ENCODE measurements at regions not wholly inside any gene's neighbourhood (a gene's known extent, or its start where the extent isn't known, plus 50 kb on each side); places are given as distances from the start of the nearest gene placed in this dataset.

DNA sequence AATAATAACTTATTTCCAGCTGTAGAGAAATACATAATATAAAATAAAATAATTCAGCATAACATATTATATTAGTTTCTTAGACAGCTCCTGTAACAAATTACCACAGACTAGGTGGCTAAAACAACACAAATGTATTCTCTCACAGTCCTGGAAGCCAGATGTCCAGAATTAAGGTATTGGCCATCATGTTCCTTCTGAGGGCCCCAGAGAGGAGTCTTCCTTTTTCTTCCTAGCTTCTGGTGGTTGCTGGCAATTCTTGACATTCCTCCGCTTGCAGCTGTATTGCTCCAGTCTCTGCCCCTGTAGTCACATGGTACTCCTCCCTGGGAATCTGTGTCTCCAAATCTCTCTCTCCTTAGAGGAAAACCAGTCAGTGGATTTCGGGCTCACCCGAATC is 146.8 kb downstream of the RBM43 start:
- TF ChIP-seq, protein P1, sequence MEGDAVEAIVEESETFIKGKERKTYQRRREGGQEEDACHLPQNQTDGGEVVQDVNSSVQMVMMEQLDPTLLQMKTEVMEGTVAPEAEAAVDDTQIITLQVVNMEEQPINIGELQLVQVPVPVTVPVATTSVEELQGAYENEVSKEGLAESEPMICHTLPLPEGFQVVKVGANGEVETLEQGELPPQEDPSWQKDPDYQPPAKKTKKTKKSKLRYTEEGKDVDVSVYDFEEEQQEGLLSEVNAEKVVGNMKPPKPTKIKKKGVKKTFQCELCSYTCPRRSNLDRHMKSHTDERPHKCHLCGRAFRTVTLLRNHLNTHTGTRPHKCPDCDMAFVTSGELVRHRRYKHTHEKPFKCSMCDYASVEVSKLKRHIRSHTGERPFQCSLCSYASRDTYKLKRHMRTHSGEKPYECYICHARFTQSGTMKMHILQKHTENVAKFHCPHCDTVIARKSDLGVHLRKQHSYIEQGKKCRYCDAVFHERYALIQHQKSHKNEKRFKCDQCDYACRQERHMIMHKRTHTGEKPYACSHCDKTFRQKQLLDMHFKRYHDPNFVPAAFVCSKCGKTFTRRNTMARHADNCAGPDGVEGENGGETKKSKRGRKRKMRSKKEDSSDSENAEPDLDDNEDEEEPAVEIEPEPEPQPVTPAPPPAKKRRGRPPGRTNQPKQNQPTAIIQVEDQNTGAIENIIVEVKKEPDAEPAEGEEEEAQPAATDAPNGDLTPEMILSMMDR (IDR thresholded peaks at IDR 0.05), result no peak

DNA sequence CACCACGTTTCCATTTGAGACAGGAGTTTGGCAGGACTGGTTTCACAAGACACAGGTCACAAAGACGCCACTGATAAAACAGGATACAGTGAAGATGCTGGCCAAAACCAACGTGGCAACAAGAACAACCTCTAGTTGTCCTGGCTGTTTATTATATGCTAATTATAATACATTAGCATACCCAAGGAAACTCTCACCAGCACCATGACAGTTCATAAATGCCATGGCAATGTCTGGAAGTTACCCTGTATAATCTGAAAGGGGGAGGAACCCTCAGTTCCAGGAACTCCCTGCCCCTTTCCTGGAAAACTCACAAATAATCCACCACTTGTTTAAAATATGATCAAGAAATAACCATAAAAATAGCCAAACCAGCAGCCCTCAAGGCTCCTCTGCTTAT is 148.3 kb downstream of the RBM43 start:
- TF ChIP-seq, protein P1 (IDR thresholded peaks at IDR 0.05), result no peak

DNA sequence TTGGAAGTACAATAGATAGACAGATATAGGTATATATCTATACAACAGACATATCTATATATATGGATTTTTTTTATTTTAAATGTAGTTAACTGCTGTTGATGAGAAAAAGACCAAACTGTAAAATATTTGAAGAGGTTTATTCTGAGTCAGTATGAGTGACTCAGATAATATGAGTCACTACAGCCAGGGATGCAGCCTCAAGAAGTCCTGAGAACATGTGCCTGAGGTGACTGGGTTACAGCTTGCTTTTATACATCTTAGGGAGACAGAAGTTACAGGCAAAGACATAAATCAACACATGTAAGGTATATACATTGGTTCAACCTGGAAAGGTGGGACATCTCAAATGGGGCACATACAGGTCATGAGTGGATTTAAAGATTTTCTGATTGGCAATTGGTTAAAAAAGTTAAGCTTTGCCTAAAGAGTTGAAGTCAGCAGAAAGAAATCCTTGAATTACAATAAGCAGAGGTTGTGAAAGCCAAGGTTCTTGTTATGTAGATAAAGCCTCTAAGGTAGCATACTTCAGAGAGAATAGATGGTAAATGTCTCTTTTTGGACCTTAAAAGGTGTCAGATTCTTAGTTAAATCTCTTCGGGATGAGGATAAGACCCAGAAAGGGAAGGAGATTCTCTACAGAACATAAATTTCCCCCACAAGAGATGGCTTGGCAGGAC is 149.9 kb downstream of the RBM43 start:
- TF ChIP-seq, protein P1 (IDR thresholded peaks at IDR 0.05), result no peak

DNA sequence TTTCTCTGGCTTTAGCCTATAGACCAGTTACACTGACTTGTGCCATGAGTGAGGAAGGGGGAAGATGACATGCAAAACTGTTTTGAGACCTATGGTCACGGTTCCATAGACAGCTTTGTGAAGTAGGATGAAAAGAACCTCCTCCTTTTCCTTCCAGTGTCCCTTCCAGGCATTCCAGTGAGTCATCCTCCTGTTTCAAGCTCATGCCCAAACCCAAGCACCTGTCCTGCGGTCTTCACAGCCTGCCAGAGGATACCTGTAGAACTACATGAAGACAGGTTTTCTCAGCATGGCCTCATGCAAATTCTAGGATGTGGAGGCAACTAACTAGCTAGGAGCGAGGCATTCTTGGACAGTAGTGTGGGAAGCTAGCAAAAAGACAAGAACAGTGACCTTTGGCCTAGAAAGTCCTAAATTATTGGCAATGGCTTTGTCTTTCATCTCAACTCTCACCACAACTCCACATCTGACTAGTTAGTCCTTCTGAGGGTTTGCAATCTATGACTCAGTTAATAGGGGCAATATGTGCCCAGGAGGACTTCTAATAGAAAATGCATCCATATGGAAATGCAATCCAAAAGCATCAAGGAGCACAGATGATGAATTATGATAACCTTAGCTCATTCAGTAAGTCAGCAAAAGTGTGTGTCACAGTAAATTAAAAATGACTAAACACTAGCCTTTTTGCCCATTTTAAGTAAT is 154.7 kb downstream of the RBM43 start:
- TF ChIP-seq, protein P1 (IDR thresholded peaks at IDR 0.05), result no peak

DNA sequence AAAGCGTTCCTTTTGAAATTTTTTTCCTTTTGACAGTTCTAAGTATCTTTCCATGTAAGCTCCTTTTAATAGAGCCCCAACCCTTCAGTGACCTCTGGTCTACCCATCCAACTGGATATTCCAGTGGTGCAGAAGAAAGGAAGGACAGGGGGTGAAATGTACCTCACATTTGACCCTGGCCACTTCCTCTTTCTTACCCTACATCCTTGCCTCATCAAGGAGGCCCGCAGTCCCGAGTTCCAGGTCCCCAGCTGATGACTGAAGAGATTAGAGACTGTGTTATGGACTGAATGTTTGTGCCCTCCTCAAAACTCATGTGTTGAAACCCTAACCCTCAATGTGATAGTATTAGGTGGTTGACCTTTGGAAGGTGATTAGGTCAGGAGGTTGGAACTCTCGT is 158.1 kb downstream of the RBM43 start:
- TF ChIP-seq, protein P1 (IDR thresholded peaks at IDR 0.05), result no peak

DNA sequence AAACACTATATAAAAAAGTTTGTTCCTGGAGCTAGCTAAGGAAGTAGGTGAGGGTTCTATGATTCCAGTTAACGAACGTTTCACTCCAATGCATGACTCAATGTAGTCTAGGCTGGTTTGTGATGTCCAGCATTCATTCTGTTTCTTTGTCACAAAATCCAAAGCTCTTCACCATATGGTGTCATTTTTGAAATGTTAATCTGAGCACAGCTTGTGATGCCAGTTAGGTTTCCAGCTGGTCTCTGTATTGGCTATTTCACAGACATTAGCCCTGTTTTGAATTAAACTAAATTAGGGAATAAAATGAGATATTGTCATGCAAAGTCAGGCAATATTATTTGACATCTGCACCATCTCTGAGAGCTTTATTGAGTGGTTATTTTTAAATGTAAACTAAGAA is 159.4 kb downstream of the RBM43 start:
- TF ChIP-seq, protein P1 (IDR thresholded peaks at IDR 0.05), result no peak

DNA sequence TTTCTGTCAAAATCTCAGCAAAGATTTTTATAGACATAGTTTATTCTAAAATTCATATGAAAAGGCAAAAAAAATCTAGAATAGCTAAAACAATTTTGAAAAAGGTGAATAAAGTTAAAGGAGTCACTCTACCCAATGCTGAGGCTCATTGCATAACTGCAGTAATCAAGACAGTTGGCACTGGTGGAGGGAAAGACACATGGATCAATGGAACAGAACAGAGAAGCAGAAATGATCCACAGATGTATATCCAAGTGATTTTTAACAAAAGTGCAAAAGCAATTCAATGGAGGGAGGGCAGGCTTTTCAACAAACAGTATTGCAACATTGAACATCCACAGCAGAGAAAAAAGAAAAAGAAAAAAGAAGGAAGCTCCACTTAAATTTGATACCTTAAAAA is 162.8 kb downstream of the RBM43 start:
- TF ChIP-seq, protein P1 (IDR thresholded peaks at IDR 0.05), result no peak

Data from LNCAP (cell line).